ENCODE measurements at regions not wholly inside any gene's neighbourhood (a gene's known extent, or its start where the extent isn't known, plus 50 kb on each side); places are given as distances from the start of the nearest gene placed in this dataset.

GRCh38 chr1:227370533-227371254 is 52.4 kb upstream of the CDC42BPA start:
- Histone ChIP-seq H2BK15ac (ENCODE audit: low read depth, low read length) (no peak overlapping the region), H3K9me3 (ENCODE audit: control insufficient read depth, low read depth, low read length) (no peaks in the 10 kb centered on the region), H4K20me1 (ENCODE audit: control insufficient read depth, insufficient read depth, insufficient read length) (no peaks in the 10 kb centered on the region), H4K5ac (ENCODE audit: insufficient read length, low read depth, low read length) (no peak overlapping the region), H2BK20ac (ENCODE audit: low read depth, low read length, poor library complexity, severe bottlenecking) (no peak overlapping the region), H2AFZ (ENCODE audit: low read length) (no peak overlapping the region), H2BK120ac (ENCODE audit: low read depth, low read length, poor library complexity, severe bottlenecking) (no peak overlapping the region), H3K27ac (ENCODE audit: insufficient read length, low read depth, low read length) (no peak overlapping the region), H3K4ac (ENCODE audit: low read depth, low read length) (no peak overlapping the region), H3T11ph (ENCODE audit: low read length) (no peak overlapping the region), H3K23ac (ENCODE audit: insufficient read length, low read depth, low read length) (no peak overlapping the region), H3K79me2 (ENCODE audit: insufficient read depth, low read length) (no peaks in the 10 kb centered on the region), H3K56ac (ENCODE audit: insufficient read length, low read depth, low read length) (no peak overlapping the region), H3K9ac (ENCODE audit: extremely low read depth, insufficient read length, low read length) (no peak overlapping the region), H2AK5ac (ENCODE audit: insufficient read length, low read length) (no peak overlapping the region), H3K18ac (ENCODE audit: insufficient read length, low read depth, low read length) (no peak overlapping the region), H3K23me2 (ENCODE audit: insufficient read length, low read depth, low read length, poor library complexity, severe bottlenecking) (no peaks in the 10 kb centered on the region), H3K79me1 (ENCODE audit: insufficient read depth, low read depth, low read length, poor library complexity, severe bottlenecking) (no peaks in the 10 kb centered on the region), H4K91ac (ENCODE audit: insufficient read length, low read depth, low read length) (no peak overlapping the region), H2BK5ac (ENCODE audit: insufficient read length, low read length) (no peak overlapping the region), H3K4me2 (ENCODE audit: insufficient read depth, insufficient read length, low read length) (no peak overlapping the region), H4K8ac (replicated peaks; ENCODE audit: insufficient read length, low read depth, low read length) (no peak overlapping the region), H3K14ac (ENCODE audit: insufficient read depth, low read length) (no peak overlapping the region), H3K27me3 (ENCODE audit: insufficient read depth, low read length) (no peaks in the 10 kb centered on the region), H2BK12ac (ENCODE audit: insufficient read length, low read depth, low read length) (no peak overlapping the region), H3K4me1 (ENCODE audit: insufficient read depth, low read length) (peaks cover 4% of the 10 kb centered on the region; the same call in 1 of the 2 replicates)
- Mint-ChIP-seq H3K9me3 (no peaks in the 10 kb centered on the region; a peak in 1 of 5 replicates), H3K4me3 (no peak overlapping the region), H3K36me3 (ENCODE audit: insufficient read depth in 1 of 3, low read depth in 3 of 3) (no peaks in the 10 kb centered on the region), H3K27me3 (ENCODE audit: low read depth) (no peaks in the 10 kb centered on the region), H3K4me1 (peaks cover 5 to 14% of the 10 kb centered on the region in 2 experiments), H3K27ac (no peak overlapping the region; a peak in 1 of 7 replicates)
- no peak for DNase-seq
- no peak for TF ChIP-seq CTCF (conservative IDR thresholded peaks at IDR 0.05)
- WGBS (ENCODE audit: extremely low coverage, insufficient read length, low lambda C conversion rate): no CpG with 5 or more reads among the region's 10 CpGs
